ENCODE measurements at regions not wholly inside any gene's neighbourhood (a gene's known extent, or its start where the extent isn't known, plus 50 kb on each side); places are given as distances from the start of the nearest gene placed in this dataset.
"Not testable (repeated sequence)": the region's sequence is repeated elsewhere in the genome, so short reads cannot be mapped to it uniquely, and the experiment has no call there.

- H3K4me3 ChIP-seq = no peak overlapping the region
- H3K36me3 ChIP-seq (ENCODE audit: insufficient read depth, low read length) = no peaks in the 10 kb centered on the region
- TF ChIP-seq POLR2AphosphoS5 (IDR thresholded peaks at IDR 0.05; ENCODE audit: borderline replicate concordance, low read depth, low read length) (no peak), FOXP2 (optimal IDR thresholded peaks at IDR 0.05; ENCODE audit: control extremely low read depth, extremely low read length, insufficient read depth) (no peak), EZH2 (IDR thresholded peaks at IDR 0.05) (no peak)
- no peak overlapping the region for H3K9ac ChIP-seq (ENCODE audit: insufficient read length)
- no peak overlapping the region for H3K27ac ChIP-seq
- H3K9me3 ChIP-seq (ENCODE audit: low read depth, low read length) = no peaks in the 10 kb centered on the region
- no peak for DNase-seq (ENCODE audit: low read depth, low spot score)
Observed at GRCh38 chr4:26199596-26199995, 121.2 kb upstream of the RBPJ start.

GRCh38 chr4:26201120-26201519, 119.7 kb upstream of the RBPJ start:
- Histone ChIP-seq H3K9ac (ENCODE audit: insufficient read length) (no peak overlapping the region), H3K36me3 (ENCODE audit: insufficient read depth, low read length) (no peaks in the 10 kb centered on the region), H3K27ac (no peak overlapping the region), H3K4me3 (no peak overlapping the region), H3K9me3 (ENCODE audit: low read depth, low read length) (no peaks in the 10 kb centered on the region)
- TF ChIP-seq FOXP2 (optimal IDR thresholded peaks at IDR 0.05; ENCODE audit: control extremely low read depth, extremely low read length, insufficient read depth) = no peak
- no peak for TF ChIP-seq POLR2AphosphoS5 (IDR thresholded peaks at IDR 0.05; ENCODE audit: borderline replicate concordance, low read depth, low read length)
- TF ChIP-seq EZH2 (IDR thresholded peaks at IDR 0.05) = no peak
- DNase-seq (ENCODE audit: low read depth, low spot score) = no peak

GRCh38 chr4:26204249-26204825, 116.5 kb upstream of the RBPJ start:
- H3K36me3 ChIP-seq (ENCODE audit: insufficient read depth, low read length) = no peaks in the 10 kb centered on the region
- H3K9ac ChIP-seq (ENCODE audit: insufficient read length) = no peak overlapping the region
- TF ChIP-seq EZH2 (IDR thresholded peaks at IDR 0.05) (no peak), POLR2AphosphoS5 (IDR thresholded peaks at IDR 0.05; ENCODE audit: borderline replicate concordance, low read depth, low read length) (no peak), FOXP2 (optimal IDR thresholded peaks at IDR 0.05; ENCODE audit: control extremely low read depth, extremely low read length, insufficient read depth) (no peak)
- no peak for DNase-seq (ENCODE audit: low read depth, low spot score)
- H3K27ac ChIP-seq = no peak overlapping the region
- no peaks in the 10 kb centered on the region for H3K9me3 ChIP-seq (ENCODE audit: low read depth, low read length)
- no peak overlapping the region for H3K4me3 ChIP-seq

- no peaks in the 10 kb centered on the region for H3K36me3 ChIP-seq (ENCODE audit: insufficient read depth, low read length)
- no peak overlapping the region for H3K4me3 ChIP-seq
- no peaks in the 10 kb centered on the region for H3K9me3 ChIP-seq (ENCODE audit: low read depth, low read length)
- DNase-seq (ENCODE audit: low read depth, low spot score) = no peak
- TF ChIP-seq EZH2 (IDR thresholded peaks at IDR 0.05) = no peak
- no peak for TF ChIP-seq FOXP2 (optimal IDR thresholded peaks at IDR 0.05; ENCODE audit: control extremely low read depth, extremely low read length, insufficient read depth)
- no peak for TF ChIP-seq POLR2AphosphoS5 (IDR thresholded peaks at IDR 0.05; ENCODE audit: borderline replicate concordance, low read depth, low read length)
- H3K9ac ChIP-seq (ENCODE audit: insufficient read length) = no peak overlapping the region
- H3K27ac ChIP-seq = no peak overlapping the region
Observed at GRCh38 chr4:26204911-26205370, 115.9 kb upstream of the RBPJ start.

GRCh38 chr4:26206339-26206738, 114.5 kb upstream of the RBPJ start:
- Histone ChIP-seq H3K9me3 (ENCODE audit: low read depth, low read length) (no peaks in the 10 kb centered on the region), H3K4me3 (no peak overlapping the region), H3K36me3 (ENCODE audit: insufficient read depth, low read length) (no peaks in the 10 kb centered on the region), H3K27ac (no peak overlapping the region), H3K9ac (ENCODE audit: insufficient read length) (no peak overlapping the region)
- no peak for TF ChIP-seq EZH2 (IDR thresholded peaks at IDR 0.05)
- no peak for TF ChIP-seq FOXP2 (optimal IDR thresholded peaks at IDR 0.05; ENCODE audit: control extremely low read depth, extremely low read length, insufficient read depth)
- TF ChIP-seq POLR2AphosphoS5 (IDR thresholded peaks at IDR 0.05; ENCODE audit: borderline replicate concordance, low read depth, low read length) = no peak
- no peak for DNase-seq (ENCODE audit: low read depth, low spot score)

- Histone ChIP-seq H3K9me3 (ENCODE audit: low read depth, low read length) (no peaks in the 10 kb centered on the region), H3K36me3 (ENCODE audit: insufficient read depth, low read length) (no peaks in the 10 kb centered on the region), H3K27ac (no peak overlapping the region), H3K4me3 (no peak overlapping the region), H3K9ac (ENCODE audit: insufficient read length) (no peak overlapping the region)
- no peak for DNase-seq (ENCODE audit: low read depth, low spot score)
- TF ChIP-seq EZH2 (IDR thresholded peaks at IDR 0.05) = no peak
- no peak for TF ChIP-seq POLR2AphosphoS5 (IDR thresholded peaks at IDR 0.05; ENCODE audit: borderline replicate concordance, low read depth, low read length)
- no peak for TF ChIP-seq FOXP2 (optimal IDR thresholded peaks at IDR 0.05; ENCODE audit: control extremely low read depth, extremely low read length, insufficient read depth)
Observed at GRCh38 chr4:26206999-26207398, 113.8 kb upstream of the RBPJ start.

GRCh38 chr4:26207631-26208030, 113.2 kb upstream of the RBPJ start:
- H3K9ac ChIP-seq (ENCODE audit: insufficient read length) = no peak overlapping the region
- DNase-seq (ENCODE audit: low read depth, low spot score) = no peak
- no peak overlapping the region for H3K27ac ChIP-seq
- no peak overlapping the region for H3K4me3 ChIP-seq
- TF ChIP-seq FOXP2 (optimal IDR thresholded peaks at IDR 0.05; ENCODE audit: control extremely low read depth, extremely low read length, insufficient read depth) = no peak
- TF ChIP-seq EZH2 (IDR thresholded peaks at IDR 0.05) = no peak
- TF ChIP-seq POLR2AphosphoS5 (IDR thresholded peaks at IDR 0.05; ENCODE audit: borderline replicate concordance, low read depth, low read length) = no peak
- no peaks in the 10 kb centered on the region for H3K36me3 ChIP-seq (ENCODE audit: insufficient read depth, low read length)
- H3K9me3 ChIP-seq (ENCODE audit: low read depth, low read length) = no peaks in the 10 kb centered on the region

- no peaks in the 10 kb centered on the region for H3K36me3 ChIP-seq (ENCODE audit: insufficient read depth, low read length)
- no peak for TF ChIP-seq EZH2 (IDR thresholded peaks at IDR 0.05)
- no peak for TF ChIP-seq POLR2AphosphoS5 (IDR thresholded peaks at IDR 0.05; ENCODE audit: borderline replicate concordance, low read depth, low read length)
- no peak for TF ChIP-seq FOXP2 (optimal IDR thresholded peaks at IDR 0.05; ENCODE audit: control extremely low read depth, extremely low read length, insufficient read depth)
- H3K27ac ChIP-seq = no peak overlapping the region
- no peak for DNase-seq (ENCODE audit: low read depth, low spot score)
- no peaks in the 10 kb centered on the region for H3K9me3 ChIP-seq (ENCODE audit: low read depth, low read length)
- H3K4me3 ChIP-seq = no peak overlapping the region
- no peak overlapping the region for H3K9ac ChIP-seq (ENCODE audit: insufficient read length)
Observed at GRCh38 chr4:26208237-26208994, 112.4 kb upstream of the RBPJ start.

GRCh38 chr4:26209378-26209777, 111.4 kb upstream of the RBPJ start:
- not testable (repeated sequence) for H3K27ac ChIP-seq; H3K9ac ChIP-seq (ENCODE audit: insufficient read length); H3K36me3 ChIP-seq (ENCODE audit: insufficient read depth, low read length); H3K4me3 ChIP-seq; H3K9me3 ChIP-seq (ENCODE audit: low read depth, low read length); DNase-seq (ENCODE audit: low read depth, low spot score)
